ENCODE measurements at regions not wholly inside any gene's neighbourhood (a gene's known extent, or its start where the extent isn't known, plus 50 kb on each side); places are given as distances from the start of the nearest gene placed in this dataset.

DNA sequence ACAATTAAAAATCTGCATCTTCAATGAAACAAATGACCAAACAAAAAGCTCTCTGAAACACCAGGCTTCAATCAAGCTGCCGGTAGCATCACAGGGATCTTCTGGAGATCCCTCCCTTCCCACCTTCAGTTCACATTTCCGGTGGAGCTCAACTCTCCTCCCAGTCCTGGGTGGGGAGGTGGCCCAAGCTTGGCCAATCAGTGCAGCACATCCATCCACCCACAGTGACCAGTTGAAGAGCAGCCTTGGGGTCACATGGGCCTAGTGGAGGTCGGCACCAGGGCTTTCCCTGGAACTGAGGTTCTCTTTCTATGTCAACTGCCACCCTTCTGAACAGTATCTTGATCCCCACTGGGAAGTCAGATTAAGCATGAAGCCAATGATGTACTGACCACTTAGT lies 620.1 kb upstream of the MGMT start:
- Mint-ChIP-seq H3K36me3 (ENCODE audit: low read depth) (no peaks in the 10 kb centered on the region), H3K9me3 (no peaks in the 10 kb centered on the region), H3K4me1 (peaks cover 53% of the 10 kb centered on the region), H3K4me3 (no peak overlapping the region), H3K27me3 (ENCODE audit: low read depth) (peaks cover 9% of the 10 kb centered on the region), H3K27ac (peak overlapping the region in 2 of 3 experiments; percentile 48 to 99)
- TF ChIP-seq, protein P1, sequence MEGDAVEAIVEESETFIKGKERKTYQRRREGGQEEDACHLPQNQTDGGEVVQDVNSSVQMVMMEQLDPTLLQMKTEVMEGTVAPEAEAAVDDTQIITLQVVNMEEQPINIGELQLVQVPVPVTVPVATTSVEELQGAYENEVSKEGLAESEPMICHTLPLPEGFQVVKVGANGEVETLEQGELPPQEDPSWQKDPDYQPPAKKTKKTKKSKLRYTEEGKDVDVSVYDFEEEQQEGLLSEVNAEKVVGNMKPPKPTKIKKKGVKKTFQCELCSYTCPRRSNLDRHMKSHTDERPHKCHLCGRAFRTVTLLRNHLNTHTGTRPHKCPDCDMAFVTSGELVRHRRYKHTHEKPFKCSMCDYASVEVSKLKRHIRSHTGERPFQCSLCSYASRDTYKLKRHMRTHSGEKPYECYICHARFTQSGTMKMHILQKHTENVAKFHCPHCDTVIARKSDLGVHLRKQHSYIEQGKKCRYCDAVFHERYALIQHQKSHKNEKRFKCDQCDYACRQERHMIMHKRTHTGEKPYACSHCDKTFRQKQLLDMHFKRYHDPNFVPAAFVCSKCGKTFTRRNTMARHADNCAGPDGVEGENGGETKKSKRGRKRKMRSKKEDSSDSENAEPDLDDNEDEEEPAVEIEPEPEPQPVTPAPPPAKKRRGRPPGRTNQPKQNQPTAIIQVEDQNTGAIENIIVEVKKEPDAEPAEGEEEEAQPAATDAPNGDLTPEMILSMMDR (IDR thresholded peaks at IDR 0.05; ENCODE audit: unreplicated experiment in 3 of 3), result no peak

DNA sequence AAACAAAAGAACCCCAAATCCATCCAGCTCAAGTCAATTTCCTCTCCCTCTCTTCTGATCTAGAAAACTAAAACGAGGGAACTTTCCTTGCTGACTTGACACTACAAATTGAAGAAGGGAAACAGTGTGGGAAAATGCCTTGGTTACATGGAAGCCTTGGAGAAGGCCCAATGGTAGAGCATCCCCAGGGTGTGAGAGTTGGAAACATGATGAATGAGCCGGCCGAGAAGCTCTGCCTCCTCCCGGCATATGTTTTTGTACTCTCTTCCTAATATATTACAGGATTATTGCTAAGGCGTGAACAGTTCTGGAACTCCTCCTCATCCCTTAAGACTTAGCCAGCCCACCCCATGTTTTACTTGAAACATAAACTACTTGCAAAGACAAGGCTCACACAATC lies 618.2 kb upstream of the MGMT start:
- no peaks in the 10 kb centered on the region for H3K36me3 Mint-ChIP-seq (ENCODE audit: low read depth)
- peaks cover 9% of the 10 kb centered on the region for H3K27me3 Mint-ChIP-seq (ENCODE audit: low read depth)
- peak overlapping the region; percentile 43 to 99 (median 86) for H3K27ac Mint-ChIP-seq
- TF ChIP-seq, protein P1 (IDR thresholded peaks at IDR 0.05; ENCODE audit: unreplicated experiment in 3 of 3), result no peak
- H3K4me1 Mint-ChIP-seq, result peaks cover 69% of the 10 kb centered on the region
- H3K4me3 Mint-ChIP-seq, result no peak overlapping the region
- no peaks in the 10 kb centered on the region for H3K9me3 Mint-ChIP-seq

DNA sequence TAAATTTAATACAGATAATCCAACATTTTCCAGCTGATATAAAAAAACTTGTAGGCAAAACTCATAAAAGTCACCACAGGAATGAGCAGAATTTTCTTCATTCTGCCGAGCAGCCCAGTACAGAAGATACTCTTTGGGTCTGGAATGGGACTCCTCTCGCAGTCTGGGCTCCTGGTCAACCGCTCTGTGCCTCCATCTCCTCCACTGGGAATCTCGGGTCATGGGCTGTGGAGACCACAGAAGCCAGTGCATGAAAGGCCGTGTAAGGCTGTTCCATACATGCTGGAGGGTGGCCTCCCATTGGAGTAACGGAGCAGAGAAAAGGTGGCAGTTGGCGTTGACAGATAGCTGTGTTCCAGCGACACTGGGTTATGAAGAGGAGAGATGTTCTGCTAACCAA lies 616.4 kb upstream of the MGMT start:
- Mint-ChIP-seq H3K9me3 (no peaks in the 10 kb centered on the region), H3K4me3 (peak overlapping the region in 1 of 3 experiments; percentile 8), H3K27ac (peak overlapping the region in 2 of 3 experiments; percentile 96 to 99), H3K4me1 (peaks cover 83% of the 10 kb centered on the region), H3K27me3 (ENCODE audit: low read depth) (peaks cover 9% of the 10 kb centered on the region), H3K36me3 (ENCODE audit: low read depth) (no peaks in the 10 kb centered on the region)
- TF ChIP-seq, protein P1 (IDR thresholded peaks at IDR 0.05; ENCODE audit: unreplicated experiment in 3 of 3), result no peak

DNA sequence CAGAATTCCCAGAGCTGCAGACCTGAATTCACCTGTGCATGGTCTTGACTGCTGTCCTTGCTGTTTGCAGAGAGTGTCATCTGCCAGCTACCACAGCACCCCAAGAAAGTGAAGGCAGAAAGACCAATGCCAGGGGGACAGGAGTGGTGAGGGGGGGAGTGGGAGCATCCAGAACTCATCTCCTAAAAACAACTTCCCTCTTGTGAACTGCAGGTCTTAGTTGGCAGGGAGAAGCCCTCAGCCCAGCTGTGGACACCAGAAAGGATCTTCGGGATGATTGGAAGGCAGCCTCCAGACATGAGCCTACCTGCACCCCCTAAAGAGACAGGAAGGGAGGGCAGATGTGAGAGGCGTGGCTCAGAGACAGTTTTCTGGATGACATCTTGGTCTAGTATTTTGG lies 615.8 kb upstream of the MGMT start:
- H3K27me3 Mint-ChIP-seq (ENCODE audit: low read depth), result peaks cover 9% of the 10 kb centered on the region
- TF ChIP-seq, protein P1 (IDR thresholded peaks at IDR 0.05; ENCODE audit: unreplicated experiment in 3 of 3), result no peak

DNA sequence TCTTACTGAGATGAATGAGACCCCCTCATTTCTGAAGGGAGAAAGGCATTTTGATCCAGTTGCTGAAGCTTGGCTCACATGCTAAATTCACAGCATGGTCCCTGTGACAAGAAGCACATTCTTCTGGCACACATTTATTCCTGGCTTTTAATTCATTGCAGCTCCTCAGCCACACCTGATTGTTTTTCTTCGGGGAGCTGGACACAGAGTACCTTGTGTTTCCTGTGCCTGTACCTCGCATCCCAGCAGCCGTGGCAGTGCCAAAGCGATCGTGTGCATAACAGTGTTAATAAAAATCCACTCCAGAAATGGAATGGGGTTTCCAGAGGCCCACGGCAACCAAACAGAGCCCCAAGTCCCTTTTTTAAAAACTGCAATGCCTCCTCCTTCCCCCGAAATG lies 615.3 kb upstream of the MGMT start:
- no peaks in the 10 kb centered on the region for H3K9me3 Mint-ChIP-seq
- peak overlapping the region in 2 of 3 experiments; percentile 96 to 99 for H3K27ac Mint-ChIP-seq
- TF ChIP-seq, protein P1 (IDR thresholded peaks at IDR 0.05; ENCODE audit: unreplicated experiment in 3 of 3), result no peak
- H3K4me3 Mint-ChIP-seq, result peak overlapping the region in 1 of 3 experiments; percentile 40
- peaks cover 9% of the 10 kb centered on the region for H3K27me3 Mint-ChIP-seq (ENCODE audit: low read depth)
- H3K4me1 Mint-ChIP-seq, result peaks cover 87% of the 10 kb centered on the region
- H3K36me3 Mint-ChIP-seq (ENCODE audit: low read depth), result no peaks in the 10 kb centered on the region

More for the DNA sequence above, 615.8 kb upstream of the MGMT start:
- Mint-ChIP-seq H3K4me1 (peaks cover 86% of the 10 kb centered on the region), H3K9me3 (no peaks in the 10 kb centered on the region), H3K4me3 (no peak overlapping the region), H3K27ac (peak overlapping the region in 2 of 3 experiments; percentile 96 to 99), H3K36me3 (ENCODE audit: low read depth) (no peaks in the 10 kb centered on the region)

DNA sequence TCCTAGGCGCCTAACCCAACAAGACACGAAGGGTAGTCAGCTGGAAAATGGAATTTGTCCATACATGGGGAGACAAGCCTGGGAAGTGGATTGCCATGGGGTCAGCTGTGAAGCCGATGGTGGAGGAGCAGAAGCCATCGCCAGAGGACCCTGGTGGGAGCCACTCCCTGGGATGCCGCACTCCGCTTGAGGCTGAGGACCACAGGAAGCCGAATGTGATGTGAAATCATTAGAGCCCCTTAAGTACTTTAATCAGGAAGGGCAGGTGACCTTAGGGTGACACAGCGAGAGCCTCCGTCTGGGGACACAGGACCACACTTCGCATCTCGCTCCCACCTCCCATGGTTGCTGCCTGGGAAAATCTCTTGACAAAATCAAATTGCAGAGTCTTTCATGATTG lies 614.6 kb upstream of the MGMT start:
- Mint-ChIP-seq H3K9me3 (no peaks in the 10 kb centered on the region), H3K4me3 (peak overlapping the region in 1 of 3 experiments; percentile 40), H3K27me3 (ENCODE audit: low read depth) (peaks cover 9% of the 10 kb centered on the region), H3K4me1 (peaks cover 82% of the 10 kb centered on the region), H3K36me3 (ENCODE audit: low read depth) (no peaks in the 10 kb centered on the region), H3K27ac (peak overlapping the region; percentile 54 to 99 (median 96))
- TF ChIP-seq, protein P1 (IDR thresholded peaks at IDR 0.05; ENCODE audit: unreplicated experiment in 3 of 3), result no peak
